ENCODE measurements at regions not wholly inside any gene's neighbourhood (a gene's known extent, or its start where the extent isn't known, plus 50 kb on each side); places are given as distances from the start of the nearest gene placed in this dataset.

GRCh38 chr20:22390543-22390903, 193.8 kb downstream of the FOXA2 start:
- Histone ChIP-seq H3K36me3 (ENCODE audit: control insufficient read depth, insufficient read depth, low read length) (no peaks in the 10 kb centered on the region), H3K4me3 (replicated peaks; ENCODE audit: low read depth, low read length) (no peak overlapping the region), H3K27me3 (replicated peaks; ENCODE audit: control insufficient read depth, insufficient read depth, low read length) (no peaks in the 10 kb centered on the region)
- TF ChIP-seq CTCF (IDR thresholded peaks at IDR 0.05; ENCODE audit: insufficient read depth, low read length, poor library complexity, severe bottlenecking), result no peak
- DNase-seq (ENCODE audit: extremely low read depth, insufficient read length), result no peak

- H3K4me3 ChIP-seq (replicated peaks; ENCODE audit: low read depth, low read length), result no peak overlapping the region
- TF ChIP-seq CTCF (IDR thresholded peaks at IDR 0.05; ENCODE audit: insufficient read depth, low read length, poor library complexity, severe bottlenecking), result no peak
- no peaks in the 10 kb centered on the region for H3K36me3 ChIP-seq (ENCODE audit: control insufficient read depth, insufficient read depth, low read length)
- H3K27me3 ChIP-seq (replicated peaks; ENCODE audit: control insufficient read depth, insufficient read depth, low read length), result no peaks in the 10 kb centered on the region
- DNase-seq (ENCODE audit: extremely low read depth, insufficient read length), result no peak
Measured at GRCh38 chr20:22389836-22390542, 194.4 kb downstream of the FOXA2 start.

- Histone ChIP-seq H3K27me3 (replicated peaks; ENCODE audit: control insufficient read depth, insufficient read depth, low read length) (no peaks in the 10 kb centered on the region), H3K36me3 (ENCODE audit: control insufficient read depth, insufficient read depth, low read length) (no peaks in the 10 kb centered on the region), H3K4me3 (replicated peaks; ENCODE audit: low read depth, low read length) (no peak overlapping the region)
- no peak for DNase-seq (ENCODE audit: extremely low read depth, insufficient read length)
- no peak for TF ChIP-seq CTCF (IDR thresholded peaks at IDR 0.05; ENCODE audit: insufficient read depth, low read length, poor library complexity, severe bottlenecking)
Measured at GRCh38 chr20:22387452-22387851, 196.9 kb downstream of the FOXA2 start.

- H3K36me3 ChIP-seq (ENCODE audit: control insufficient read depth, insufficient read depth, low read length), result no peaks in the 10 kb centered on the region
- H3K4me3 ChIP-seq (replicated peaks; ENCODE audit: low read depth, low read length), result no peak overlapping the region
- no peak for DNase-seq (ENCODE audit: extremely low read depth, insufficient read length)
- TF ChIP-seq CTCF (IDR thresholded peaks at IDR 0.05; ENCODE audit: insufficient read depth, low read length, poor library complexity, severe bottlenecking), result no peak
- H3K27me3 ChIP-seq (replicated peaks; ENCODE audit: control insufficient read depth, insufficient read depth, low read length), result no peaks in the 10 kb centered on the region
Measured at GRCh38 chr20:22386306-22386623, 198.1 kb downstream of the FOXA2 start.

GRCh38 chr20:22385602-22386305, 198.6 kb downstream of the FOXA2 start:
- no peak for TF ChIP-seq CTCF (IDR thresholded peaks at IDR 0.05; ENCODE audit: insufficient read depth, low read length, poor library complexity, severe bottlenecking)
- Histone ChIP-seq H3K4me3 (replicated peaks; ENCODE audit: low read depth, low read length) (no peak overlapping the region), H3K27me3 (replicated peaks; ENCODE audit: control insufficient read depth, insufficient read depth, low read length) (no peaks in the 10 kb centered on the region), H3K36me3 (ENCODE audit: control insufficient read depth, insufficient read depth, low read length) (no peaks in the 10 kb centered on the region)
- no peak for DNase-seq (ENCODE audit: extremely low read depth, insufficient read length)

All from GM06990 (cell line).